ENCODE measurements at regions not wholly inside any gene's neighbourhood (a gene's known extent, or its start where the extent isn't known, plus 50 kb on each side); places are given as distances from the start of the nearest gene placed in this dataset.

DNA sequence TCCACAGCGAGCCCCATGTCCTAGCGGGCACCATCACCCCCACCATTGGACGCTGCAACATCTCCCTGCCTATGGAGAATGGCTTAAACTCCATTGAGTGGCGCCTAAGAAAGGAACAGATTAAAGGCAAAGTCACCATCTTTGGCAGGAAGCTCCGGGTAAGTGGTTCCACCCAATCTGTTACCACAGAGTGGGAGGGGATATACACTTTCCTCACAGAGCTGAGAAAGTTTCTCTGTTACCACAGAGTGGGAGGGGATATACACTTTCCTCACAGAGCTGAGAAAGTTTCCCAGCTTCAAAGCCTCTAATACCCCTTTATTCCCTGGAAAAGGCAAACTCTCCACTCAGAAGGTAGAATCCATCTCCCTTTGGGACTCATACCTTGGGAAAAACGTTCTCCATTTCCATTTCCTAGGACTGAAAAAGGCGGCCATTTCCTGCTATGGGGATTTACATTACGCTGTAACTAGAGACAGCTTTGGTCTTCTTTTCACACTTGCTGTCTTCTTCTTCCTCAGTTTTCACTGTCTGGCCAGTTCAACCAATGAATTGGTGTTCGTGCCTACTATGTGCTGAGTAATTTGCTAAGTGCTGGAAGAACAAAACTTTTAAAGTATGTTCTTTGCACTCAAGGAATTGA lies 63.4 kb upstream of the WWC1 start:
- Histone ChIP-seq H3K9me3 (replicated peaks in 1 of 2; ENCODE audit: control insufficient read depth in 1 of 2, insufficient read depth in 1 of 2, low read length in 2 of 2) (peaks cover 0 to under 1% of the 10 kb centered on the region in 2 donors), H3K79me2 (ENCODE audit: insufficient read depth, low read length) (no peaks in the 10 kb centered on the region), H3K4me1 (ENCODE audit: control insufficient read depth in 1 of 2, insufficient read depth in 2 of 2, low read length in 2 of 2) (peaks cover 14 to 26% of the 10 kb centered on the region in 2 donors), H3K9ac (ENCODE audit: insufficient read depth, low read length, poor library complexity, severe bottlenecking) (no peak overlapping the region), H3K4me2 (replicated peaks; ENCODE audit: extremely low read depth, low read length, poor library complexity, severe bottlenecking) (peak overlapping the region; percentile 42), H3K27ac (ENCODE audit: low read depth in 1 of 2, low read length in 2 of 2) (peak overlapping the region in 1 of 2 donors; percentile 66), H3K36me3 (replicated peaks in 1 of 2; ENCODE audit: control insufficient read depth in 1 of 2, insufficient read depth in 2 of 2, low read length in 2 of 2) (no peaks in the 10 kb centered on the region), H3K4me3 (replicated peaks in 1 of 3; ENCODE audit: low read depth in 2 of 3, low read length in 3 of 3) (peak overlapping the region in 1 of 3 experiments; percentile 30), H3K27me3 (ENCODE audit: control insufficient read depth in 2 of 2, insufficient read depth in 2 of 2, low read length in 2 of 2) (no peaks in the 10 kb centered on the region), H4K20me1 (ENCODE audit: insufficient read depth, low read length) (no peaks in the 10 kb centered on the region), H2AFZ (ENCODE audit: insufficient read depth, low read depth, low read length, poor library complexity, severe bottlenecking) (peak overlapping the region; percentile 54)
- H3K27ac Mint-ChIP-seq: peak overlapping the region in 3 of 7 donors; percentile 92 to 97 (median 94)
- peak; percentile 6 to 89 (median 78) for DNase-seq
- no peak overlapping the region for H3K4me3 Mint-ChIP-seq
- H3K9me3 Mint-ChIP-seq: peaks cover 0 to 13% (median 2%) of the 10 kb centered on the region in 7 donors
- intact Hi-C loops (cut with micrococcal nuclease): no loop called here
- peaks cover 2 to 9% (median 5%) of the 10 kb centered on the region in 3 donors for H3K27me3 Mint-ChIP-seq (ENCODE audit: low read depth in 3 of 3)
- TF ChIP-seq, protein P1, sequence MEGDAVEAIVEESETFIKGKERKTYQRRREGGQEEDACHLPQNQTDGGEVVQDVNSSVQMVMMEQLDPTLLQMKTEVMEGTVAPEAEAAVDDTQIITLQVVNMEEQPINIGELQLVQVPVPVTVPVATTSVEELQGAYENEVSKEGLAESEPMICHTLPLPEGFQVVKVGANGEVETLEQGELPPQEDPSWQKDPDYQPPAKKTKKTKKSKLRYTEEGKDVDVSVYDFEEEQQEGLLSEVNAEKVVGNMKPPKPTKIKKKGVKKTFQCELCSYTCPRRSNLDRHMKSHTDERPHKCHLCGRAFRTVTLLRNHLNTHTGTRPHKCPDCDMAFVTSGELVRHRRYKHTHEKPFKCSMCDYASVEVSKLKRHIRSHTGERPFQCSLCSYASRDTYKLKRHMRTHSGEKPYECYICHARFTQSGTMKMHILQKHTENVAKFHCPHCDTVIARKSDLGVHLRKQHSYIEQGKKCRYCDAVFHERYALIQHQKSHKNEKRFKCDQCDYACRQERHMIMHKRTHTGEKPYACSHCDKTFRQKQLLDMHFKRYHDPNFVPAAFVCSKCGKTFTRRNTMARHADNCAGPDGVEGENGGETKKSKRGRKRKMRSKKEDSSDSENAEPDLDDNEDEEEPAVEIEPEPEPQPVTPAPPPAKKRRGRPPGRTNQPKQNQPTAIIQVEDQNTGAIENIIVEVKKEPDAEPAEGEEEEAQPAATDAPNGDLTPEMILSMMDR (IDR thresholded peaks at IDR 0.05): no peak
- H3K4me1 Mint-ChIP-seq: peaks cover 13% of the 10 kb centered on the region
- H3K36me3 Mint-ChIP-seq: no peaks in the 10 kb centered on the region
- WGBS (ENCODE audit: insufficient coverage): 50% methylated on average over 2 of the region's 9 CpGs

DNA sequence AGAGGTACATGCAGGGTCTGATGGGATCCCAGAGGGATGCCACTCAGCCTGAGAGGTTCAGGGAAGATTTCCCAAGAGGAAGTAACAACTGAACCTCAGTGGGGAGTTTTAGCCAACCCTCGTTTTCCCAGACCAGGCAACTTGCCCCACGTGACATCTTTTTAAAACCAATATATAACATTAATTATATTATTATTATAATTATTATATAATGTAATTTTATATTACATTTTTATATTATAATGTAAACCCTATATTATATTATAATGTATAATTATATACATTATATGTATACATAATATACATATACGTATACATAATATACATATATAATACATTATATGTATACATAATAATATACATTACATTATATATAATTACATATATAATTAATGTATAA lies 62.8 kb upstream of the WWC1 start:
- Mint-ChIP-seq H3K36me3 (no peaks in the 10 kb centered on the region), H3K4me1 (peaks cover 13% of the 10 kb centered on the region), H3K27me3 (ENCODE audit: low read depth in 3 of 3) (peaks cover 2 to 9% (median 3%) of the 10 kb centered on the region in 3 donors), H3K9me3 (peaks cover 0 to 15% (median 2%) of the 10 kb centered on the region in 7 donors), H3K27ac (peak overlapping the region in 3 of 7 donors; percentile 92 to 97 (median 94)), H3K4me3 (no peak overlapping the region)
- no peaks in the 10 kb centered on the region for H4K20me1 ChIP-seq (ENCODE audit: insufficient read depth, low read length)
- peak in 2 of 3 donors; percentile 35 to 54 for DNase-seq
- intact Hi-C loops (cut with micrococcal nuclease): no loop called here
- TF ChIP-seq, protein P1 (IDR thresholded peaks at IDR 0.05): no peak
- WGBS (ENCODE audit: insufficient coverage): no CpG with 5 or more reads among the region's 3 CpGs
- H2AFZ ChIP-seq (ENCODE audit: insufficient read depth, low read depth, low read length, poor library complexity, severe bottlenecking): peak overlapping the region; percentile 54
- no peaks in the 10 kb centered on the region for H3K27me3 ChIP-seq (ENCODE audit: control insufficient read depth in 2 of 2, insufficient read depth in 2 of 2, low read length in 2 of 2)
- H3K4me2 ChIP-seq (replicated peaks; ENCODE audit: extremely low read depth, low read length, poor library complexity, severe bottlenecking): no peak overlapping the region
- H3K9ac ChIP-seq (ENCODE audit: insufficient read depth, low read length, poor library complexity, severe bottlenecking): no peak overlapping the region
- H3K9me3 ChIP-seq (replicated peaks in 1 of 2; ENCODE audit: control insufficient read depth in 1 of 2, insufficient read depth in 1 of 2, low read length in 2 of 2): peaks cover 0 to 3% of the 10 kb centered on the region in 2 donors
- H3K4me3 ChIP-seq (replicated peaks in 1 of 3; ENCODE audit: low read depth in 2 of 3, low read length in 3 of 3): no peak overlapping the region
- peaks cover 14 to 26% of the 10 kb centered on the region in 2 donors for H3K4me1 ChIP-seq (ENCODE audit: control insufficient read depth in 1 of 2, insufficient read depth in 2 of 2, low read length in 2 of 2)
- peak overlapping the region in 1 of 2 donors; percentile 39 for H3K27ac ChIP-seq (ENCODE audit: low read depth in 1 of 2, low read length in 2 of 2)
- no peaks in the 10 kb centered on the region for H3K36me3 ChIP-seq (replicated peaks in 1 of 2; ENCODE audit: control insufficient read depth in 1 of 2, insufficient read depth in 2 of 2, low read length in 2 of 2)
- H3K79me2 ChIP-seq (ENCODE audit: insufficient read depth, low read length): no peaks in the 10 kb centered on the region

Data from CD14-positive monocyte (primary cell).